ENCODE measurements at regions not wholly inside any gene's neighbourhood (a gene's known extent, or its start where the extent isn't known, plus 50 kb on each side); places are given as distances from the start of the nearest gene placed in this dataset.

GRCh38 chr6:39999006-39999867, 65.0 kb upstream of the MOCS1 start:
- TF ChIP-seq CTCF (IDR thresholded peaks at IDR 0.05) (no peak), POLR2A (IDR thresholded peaks at IDR 0.05) (no peak)

Measured in right lobe of liver (tissue), 4 donors.